Neural progenitor cell (in vitro differentiated cells): ENCODE measurements at regions not wholly inside any gene's neighbourhood (a gene's known extent, or its start where the extent isn't known, plus 50 kb on each side); places are given as distances from the start of the nearest gene placed in this dataset.

ENCODE experiments used
- DNase-seq: peaks from one replicate; pipeline ENCODE4 v3.0.0-alpha.2; 2016; ENCODE audit warnings: low spot score
- H2AFZ ChIP-seq: fragments of 200-600 bp; sonication (generic); replicated peaks from 2 replicates; pipeline ENCODE4 v1.6.1; 2016; ENCODE audit warnings: antibody characterized with exemption
- H3F3A ChIP-seq: fragments of 200-600 bp; sonication (generic); 2 replicates; pipeline ENCODE4 v1.6.1; 2016; ENCODE audit warnings: antibody characterized with exemption, low read depth
- H3K27ac ChIP-seq: fragments of 200-600 bp; sonication (generic); 2 replicates; pipeline ENCODE4 v1.5.1; 2016; ENCODE audit warnings: mild to moderate bottlenecking
- H3K27me3 ChIP-seq: fragments of 200-600 bp; sonication (generic); 2 replicates; pipeline ENCODE4 v1.6.1; 2016; ENCODE audit warnings: mild to moderate bottlenecking, moderate library complexity
- H3K36me3 ChIP-seq: fragments of 200-600 bp; sonication (generic); 2 replicates; pipeline ENCODE4 v1.5.1; 2016
- H3K4me1 ChIP-seq: fragments of 200-600 bp; sonication (generic); 2 replicates; pipeline ENCODE4 v1.6.1; 2016; ENCODE audit warnings: mixed run types
- H3K4me2 ChIP-seq: fragments of 200-600 bp; sonication (generic); 2 replicates; pipeline ENCODE4 v1.6.1; 2016
- H3K4me3 ChIP-seq: fragments of 200-600 bp; sonication (generic); 2 replicates; pipeline ENCODE4 v1.5.1; 2016
- H3K79me2 ChIP-seq: fragments of 200-600 bp; sonication (generic); 2 replicates; pipeline ENCODE4 v1.6.1; 2016; ENCODE audit warnings: low read depth
- H3K9ac ChIP-seq: fragments of 200-600 bp; sonication (generic); 2 replicates; pipeline ENCODE4 v1.6.1; 2016
- H3K9me3 ChIP-seq: fragments of 200-600 bp; sonication (generic); 2 replicates; pipeline ENCODE4 v1.5.1; 2016; ENCODE audit warnings: low read depth
- H4K20me1 ChIP-seq: fragments of 200-600 bp; sonication (generic); 2 replicates; pipeline ENCODE4 v1.6.1; 2016; ENCODE audit warnings: low read depth
- H3K27ac Mint-ChIP-seq: 3 replicates; pipeline ENCODE4 v1.8.0; 2021; ENCODE audit warnings: mixed read lengths
- H3K27me3 Mint-ChIP-seq: 2 replicates; pipeline ENCODE4 v1.8.0; 2022; ENCODE audit warnings: low read depth, mild to moderate bottlenecking, inconsistent platforms, moderate library complexity, mixed read lengths; ENCODE audit not compliant: insufficient read depth
- H3K36me3 Mint-ChIP-seq: 3 replicates; pipeline ENCODE4 v1.8.0; 2021; ENCODE audit warnings: mixed read lengths
- H3K4me1 Mint-ChIP-seq: 3 replicates; pipeline ENCODE4 v1.8.0; 2021; ENCODE audit warnings: mixed read lengths
- H3K4me3 Mint-ChIP-seq: 3 replicates; pipeline ENCODE4 v1.8.0; 2021; ENCODE audit warnings: mild to moderate bottlenecking, moderate library complexity, mixed read lengths
- H3K9me3 Mint-ChIP-seq: 3 replicates; pipeline ENCODE4 v1.8.0; 2020; ENCODE audit warnings: mixed read lengths
- EZH2 ChIP-seq: fragments of 200-600 bp; sonication (generic); IDR thresholded peaks from 2 replicates; pipeline ENCODE4 v1.6.1; 2017; ENCODE audit warnings: antibody characterized with exemption, mild to moderate bottlenecking, moderate library complexity
- EZH2phosphoT487 ChIP-seq: fragments of 200-600 bp; sonication (generic); IDR thresholded peaks from 2 replicates; pipeline ENCODE4 v1.6.1; 2017; ENCODE audit warnings: antibody characterized with exemption
- TF ChIP-seq, protein P1 (sequence below): fragments of 200-600 bp; sonication (generic); IDR thresholded peaks from 2 replicates; pipeline ENCODE4 v1.5.1; 2017; ENCODE audit warnings: antibody characterized with exemption, mild to moderate bottlenecking

DNA sequence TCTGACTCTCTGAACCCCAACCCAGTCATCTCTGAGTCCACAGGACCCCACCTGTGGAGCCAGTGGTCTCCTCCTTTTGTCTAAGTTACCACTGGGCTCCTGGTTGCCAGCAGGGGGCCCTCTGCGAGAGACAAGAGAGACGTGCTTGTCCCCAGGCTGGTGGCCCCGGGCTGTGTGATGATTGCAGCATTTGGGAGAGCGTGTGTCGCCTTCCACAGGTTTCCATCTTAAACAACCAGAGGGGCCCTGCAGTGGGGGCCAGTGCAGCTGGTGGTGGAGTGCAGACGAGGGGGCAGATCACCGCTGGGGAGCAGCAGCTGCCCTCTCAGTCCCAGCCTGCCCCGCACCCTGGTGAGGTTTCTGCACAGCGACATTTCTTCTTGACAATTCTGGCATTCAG, 122.4 kb upstream of the PPP2R2D start:
- Mint-ChIP-seq H3K27me3 (peaks cover 14% of the 10 kb centered on the region), H3K4me1 (peaks cover 19% of the 10 kb centered on the region), H3K9me3 (peaks cover 46% of the 10 kb centered on the region), H3K27ac (no peak overlapping the region), H3K4me3 (no peak overlapping the region), H3K36me3 (peaks cover 6% of the 10 kb centered on the region)
- Histone ChIP-seq H3K27ac (no peak overlapping the region), H3K36me3 (no peaks in the 10 kb centered on the region), H3K9ac (no peak overlapping the region), H3K27me3 (no peaks in the 10 kb centered on the region), H3K9me3 (no peaks in the 10 kb centered on the region), H4K20me1 (no peaks in the 10 kb centered on the region), H2AFZ (no peak overlapping the region), H3K79me2 (no peaks in the 10 kb centered on the region), H3F3A (no peaks in the 10 kb centered on the region), H3K4me3 (no peak overlapping the region), H3K4me2 (no peak overlapping the region), H3K4me1 (peaks cover 22% of the 10 kb centered on the region)
- TF ChIP-seq, protein P1, sequence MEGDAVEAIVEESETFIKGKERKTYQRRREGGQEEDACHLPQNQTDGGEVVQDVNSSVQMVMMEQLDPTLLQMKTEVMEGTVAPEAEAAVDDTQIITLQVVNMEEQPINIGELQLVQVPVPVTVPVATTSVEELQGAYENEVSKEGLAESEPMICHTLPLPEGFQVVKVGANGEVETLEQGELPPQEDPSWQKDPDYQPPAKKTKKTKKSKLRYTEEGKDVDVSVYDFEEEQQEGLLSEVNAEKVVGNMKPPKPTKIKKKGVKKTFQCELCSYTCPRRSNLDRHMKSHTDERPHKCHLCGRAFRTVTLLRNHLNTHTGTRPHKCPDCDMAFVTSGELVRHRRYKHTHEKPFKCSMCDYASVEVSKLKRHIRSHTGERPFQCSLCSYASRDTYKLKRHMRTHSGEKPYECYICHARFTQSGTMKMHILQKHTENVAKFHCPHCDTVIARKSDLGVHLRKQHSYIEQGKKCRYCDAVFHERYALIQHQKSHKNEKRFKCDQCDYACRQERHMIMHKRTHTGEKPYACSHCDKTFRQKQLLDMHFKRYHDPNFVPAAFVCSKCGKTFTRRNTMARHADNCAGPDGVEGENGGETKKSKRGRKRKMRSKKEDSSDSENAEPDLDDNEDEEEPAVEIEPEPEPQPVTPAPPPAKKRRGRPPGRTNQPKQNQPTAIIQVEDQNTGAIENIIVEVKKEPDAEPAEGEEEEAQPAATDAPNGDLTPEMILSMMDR, result no peak
- TF ChIP-seq EZH2, result no peak
- no peak for TF ChIP-seq EZH2phosphoT487
- DNase-seq, result no peak

DNA sequence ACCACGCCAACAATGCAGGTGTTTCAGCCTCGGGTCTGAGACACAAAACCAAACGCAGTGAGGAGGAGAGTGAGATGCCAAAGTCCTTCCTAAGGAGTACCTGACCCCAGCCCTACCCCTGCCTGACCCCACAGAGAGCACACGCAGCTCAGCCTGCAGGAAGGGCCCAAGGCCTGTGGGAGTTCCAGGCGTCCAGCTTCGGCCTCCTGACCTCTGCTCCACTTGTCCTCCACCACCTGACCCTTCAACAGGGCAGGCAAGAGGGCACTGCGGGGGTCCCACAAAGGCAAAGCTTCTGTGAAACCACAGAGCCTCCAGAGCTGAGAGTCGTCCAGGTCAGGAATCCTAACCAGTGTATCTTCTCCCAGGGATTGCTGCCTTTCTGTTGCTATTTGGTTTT, 122.0 kb upstream of the PPP2R2D start:
- Histone ChIP-seq H3F3A (no peaks in the 10 kb centered on the region), H3K4me3 (no peak overlapping the region), H3K4me2 (no peak overlapping the region), H3K9ac (no peak overlapping the region), H3K4me1 (peaks cover 21% of the 10 kb centered on the region), H3K27me3 (no peaks in the 10 kb centered on the region), H3K9me3 (no peaks in the 10 kb centered on the region), H3K36me3 (no peaks in the 10 kb centered on the region), H2AFZ (no peak overlapping the region), H4K20me1 (no peaks in the 10 kb centered on the region), H3K27ac (no peak overlapping the region), H3K79me2 (no peaks in the 10 kb centered on the region)
- TF ChIP-seq EZH2 (no peak), EZH2phosphoT487 (no peak)
- TF ChIP-seq, protein P1, result no peak
- DNase-seq, result no peak
- Mint-ChIP-seq H3K4me3 (no peak overlapping the region), H3K4me1 (peaks cover 14% of the 10 kb centered on the region), H3K9me3 (peaks cover 49% of the 10 kb centered on the region), H3K27me3 (peaks cover 14% of the 10 kb centered on the region), H3K36me3 (peaks cover 6% of the 10 kb centered on the region), H3K27ac (no peak overlapping the region)

DNA sequence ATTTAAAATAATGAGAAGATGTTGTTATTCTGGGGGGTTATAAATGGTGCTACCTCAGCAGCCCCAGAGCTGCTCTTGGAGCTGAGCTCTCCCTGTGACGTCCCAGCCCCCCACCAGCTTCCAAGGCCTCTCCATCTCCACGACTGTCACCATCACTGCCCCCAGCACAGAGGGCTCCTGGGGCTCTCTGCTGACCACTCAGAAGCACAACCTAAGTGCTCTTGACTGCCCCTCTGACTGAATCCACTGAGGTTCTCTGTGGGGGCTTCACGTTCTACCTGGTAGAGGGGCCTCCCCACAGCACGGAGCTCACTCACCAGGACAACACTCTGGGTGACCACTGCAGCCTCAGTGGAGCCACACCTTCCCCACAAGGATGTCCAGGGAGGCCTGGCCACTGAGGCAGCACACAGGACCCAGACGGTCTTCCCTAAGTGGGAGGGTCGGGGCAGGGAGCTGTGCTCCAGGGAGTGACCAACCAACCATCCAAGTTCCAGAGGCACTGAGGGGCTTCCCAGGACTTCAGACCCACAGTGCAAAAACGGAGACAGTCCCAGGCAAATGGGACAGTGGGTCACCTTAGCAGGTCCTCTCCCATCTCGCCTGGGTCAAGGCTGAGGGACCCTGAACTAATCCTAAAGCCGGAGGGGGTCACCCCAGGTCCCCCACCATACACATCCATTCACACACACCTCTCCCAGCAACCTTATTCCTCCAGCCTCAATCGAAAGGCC, 121.0 kb upstream of the PPP2R2D start:
- Histone ChIP-seq H3K9ac (no peak overlapping the region), H2AFZ (no peak overlapping the region), H3K9me3 (no peaks in the 10 kb centered on the region), H3K36me3 (no peaks in the 10 kb centered on the region), H4K20me1 (no peaks in the 10 kb centered on the region), H3K27me3 (no peaks in the 10 kb centered on the region), H3K4me1 (peaks cover 14% of the 10 kb centered on the region), H3K4me3 (no peak overlapping the region), H3K27ac (no peak overlapping the region), H3F3A (no peaks in the 10 kb centered on the region), H3K79me2 (no peaks in the 10 kb centered on the region), H3K4me2 (no peak overlapping the region)
- Mint-ChIP-seq H3K9me3 (peaks cover 56% of the 10 kb centered on the region), H3K27ac (no peak overlapping the region), H3K27me3 (peaks cover 17% of the 10 kb centered on the region), H3K36me3 (peaks cover 6% of the 10 kb centered on the region), H3K4me3 (no peak overlapping the region), H3K4me1 (peaks cover 4% of the 10 kb centered on the region)
- no peak for DNase-seq
- TF ChIP-seq EZH2 (no peak), EZH2phosphoT487 (no peak)
- TF ChIP-seq, protein P1, result no peak
